ENCODE measurements at regions not wholly inside any gene's neighbourhood (a gene's known extent, or its start where the extent isn't known, plus 50 kb on each side); places are given as distances from the start of the nearest gene placed in this dataset.
"Not testable (repeated sequence)": the region's sequence is repeated elsewhere in the genome, so short reads cannot be mapped to it uniquely, and the experiment has no call there.

DNA sequence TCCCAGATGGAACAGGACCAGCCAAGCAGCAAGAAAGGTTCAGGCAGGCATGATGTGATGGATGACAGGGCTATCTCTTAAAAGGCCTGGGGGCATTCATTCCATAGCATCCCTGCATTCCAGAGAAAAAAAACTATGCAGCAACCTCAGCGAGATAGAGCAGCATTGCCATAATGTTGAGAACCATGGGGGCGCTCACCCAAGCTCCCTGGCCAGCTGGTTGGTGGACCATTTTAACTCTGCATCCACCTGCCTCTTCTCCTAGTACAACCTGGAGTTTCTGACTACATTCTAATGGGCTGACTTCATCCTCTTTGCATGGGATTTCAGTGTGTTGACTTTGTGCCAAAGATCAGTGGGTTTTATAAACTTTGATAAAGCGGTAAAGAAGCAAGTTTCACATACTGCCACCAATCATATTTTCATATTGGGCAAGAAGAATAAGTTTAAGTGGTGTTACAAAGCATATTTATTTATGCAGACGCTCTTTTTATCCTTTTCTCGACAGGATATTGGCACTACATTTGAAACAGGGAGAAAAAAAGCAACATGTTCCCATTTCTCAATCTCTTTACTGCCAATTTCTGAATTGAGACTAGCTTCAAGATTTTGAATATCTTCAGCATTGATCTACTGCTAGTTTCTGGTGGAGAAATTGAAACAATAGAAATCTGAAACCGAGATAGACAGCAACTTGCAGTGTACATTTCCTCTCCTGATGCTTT lies 378.3 kb upstream of the WWC1 start:
- DNase-seq (ENCODE audit: low read depth), result peak; percentile 68

DNA sequence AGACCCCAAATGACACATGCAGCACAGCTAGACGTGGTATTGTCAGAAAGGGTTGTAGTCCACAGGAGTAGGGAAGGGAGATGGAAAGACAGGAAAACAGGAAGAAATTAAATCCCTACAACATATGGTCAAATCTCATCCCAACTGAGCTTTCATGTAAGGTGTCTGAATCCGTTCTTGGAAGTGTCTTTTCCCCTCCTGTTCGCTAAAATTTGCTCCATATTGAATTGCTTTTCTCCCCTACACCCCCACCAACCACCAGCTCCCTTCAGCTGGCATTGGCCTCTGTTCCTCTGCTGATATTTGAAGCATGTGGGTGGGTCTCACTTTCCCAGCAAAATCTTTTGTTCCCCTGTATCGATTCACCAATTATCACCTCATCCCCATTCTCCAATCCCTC lies 376.2 kb upstream of the WWC1 start:
- DNase-seq (ENCODE audit: low read depth), result no peak

DNA sequence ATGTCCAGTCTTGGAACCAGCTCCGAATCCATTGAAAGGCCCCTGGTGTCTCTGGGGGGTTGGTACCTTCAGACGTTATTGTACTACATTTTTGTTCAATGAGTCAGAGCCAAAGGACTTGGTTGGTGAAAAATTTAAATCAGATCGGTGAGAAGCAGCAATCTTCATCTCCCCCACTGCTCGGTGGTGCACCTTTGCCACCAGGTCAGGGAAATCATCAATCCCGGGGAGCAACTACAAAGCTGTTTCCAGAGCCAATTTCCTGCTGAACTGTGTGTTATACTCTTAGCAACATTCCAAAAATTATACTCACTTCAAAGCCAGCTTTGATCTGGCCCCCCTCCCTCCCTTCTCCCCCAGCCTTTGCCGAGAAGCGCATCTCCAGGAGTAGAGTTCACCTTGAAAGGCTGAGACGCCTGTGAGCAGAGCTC lies 375.2 kb upstream of the WWC1 start:
- peak; percentile 59 for DNase-seq (ENCODE audit: low read depth)

DNA sequence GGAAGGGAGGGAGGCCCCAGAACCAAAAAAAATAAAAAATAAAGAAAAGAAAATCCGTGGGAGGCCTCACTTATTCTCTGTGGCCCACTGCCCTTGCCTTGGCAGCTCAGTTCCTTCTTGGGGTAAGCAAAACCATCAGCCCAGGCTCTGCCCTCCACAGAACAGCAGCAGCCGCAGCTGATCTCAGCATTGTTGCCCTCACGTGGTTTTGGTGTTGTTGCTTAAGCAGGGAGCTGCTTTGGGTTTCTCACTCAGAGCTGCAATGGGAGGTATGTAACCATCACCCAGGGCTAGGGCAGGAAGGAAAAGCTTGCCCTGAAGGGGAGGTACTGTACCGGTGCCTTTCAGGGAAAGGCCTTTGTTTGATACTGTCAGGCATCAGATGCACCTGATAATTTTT lies 374.7 kb upstream of the WWC1 start:
- peak; percentile 47 for DNase-seq (ENCODE audit: low read depth)

DNA sequence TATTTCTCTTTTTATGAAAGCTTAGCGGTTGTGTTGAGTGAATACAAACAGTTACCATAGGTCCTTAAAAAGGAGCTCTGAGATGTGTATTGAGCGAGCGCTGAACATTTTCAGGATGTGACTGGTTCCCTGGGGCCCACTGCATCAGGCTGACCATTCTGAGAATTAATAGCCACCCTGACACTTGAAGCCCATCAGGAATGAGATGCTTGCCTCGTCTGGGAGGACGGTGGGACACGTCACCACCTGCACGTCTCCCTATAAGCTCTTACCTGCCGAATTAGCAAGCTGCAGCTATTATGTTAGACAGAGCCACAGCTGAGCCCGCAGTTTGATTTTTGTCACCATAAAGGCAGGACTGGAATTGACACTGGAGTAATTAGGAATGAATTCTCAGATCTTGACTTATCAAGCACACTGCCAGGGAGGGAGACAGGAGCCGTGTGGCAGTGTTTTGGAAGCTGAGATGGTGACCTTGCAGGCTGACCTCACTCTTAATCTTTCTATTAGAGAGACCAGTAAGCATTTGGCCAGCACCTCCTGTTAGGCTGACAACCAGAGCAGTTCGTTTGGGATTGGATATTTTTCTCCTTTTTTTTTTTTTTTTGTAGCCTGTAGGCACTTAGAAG lies 373.1 kb upstream of the WWC1 start:
- no peak for DNase-seq (ENCODE audit: low read depth)

DNA sequence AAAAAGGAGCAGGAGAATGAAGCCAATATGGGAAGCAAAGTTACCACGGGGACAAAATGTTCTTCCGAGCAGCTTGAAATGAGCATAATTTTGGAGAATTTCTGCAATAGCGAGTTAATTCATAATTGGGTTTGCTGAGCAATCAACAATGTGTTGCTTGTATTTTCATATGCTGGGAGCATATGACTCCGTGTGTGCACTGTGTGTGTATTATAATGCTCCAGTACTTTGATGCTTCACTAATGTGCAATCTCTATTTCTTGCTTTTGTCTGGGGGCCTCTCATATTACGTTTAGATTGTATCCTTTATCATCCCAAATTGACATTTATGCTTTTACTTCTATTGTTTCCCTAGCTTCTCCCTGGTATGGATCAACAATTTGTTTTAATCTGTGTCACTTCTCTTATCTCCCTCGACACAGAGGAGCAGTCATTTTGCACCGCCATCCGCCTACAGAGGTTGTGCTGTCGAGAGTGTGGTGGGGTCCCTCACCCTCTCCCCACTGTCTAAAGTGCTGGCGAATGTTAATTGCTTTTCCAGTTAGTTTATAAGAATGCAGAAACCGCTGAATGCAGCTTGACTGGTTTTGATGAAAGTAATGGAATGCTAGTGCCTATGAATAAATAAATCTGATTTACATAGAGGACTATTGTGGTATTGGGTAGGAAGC lies 372.5 kb upstream of the WWC1 start:
- no peak for DNase-seq (ENCODE audit: low read depth)

DNA sequence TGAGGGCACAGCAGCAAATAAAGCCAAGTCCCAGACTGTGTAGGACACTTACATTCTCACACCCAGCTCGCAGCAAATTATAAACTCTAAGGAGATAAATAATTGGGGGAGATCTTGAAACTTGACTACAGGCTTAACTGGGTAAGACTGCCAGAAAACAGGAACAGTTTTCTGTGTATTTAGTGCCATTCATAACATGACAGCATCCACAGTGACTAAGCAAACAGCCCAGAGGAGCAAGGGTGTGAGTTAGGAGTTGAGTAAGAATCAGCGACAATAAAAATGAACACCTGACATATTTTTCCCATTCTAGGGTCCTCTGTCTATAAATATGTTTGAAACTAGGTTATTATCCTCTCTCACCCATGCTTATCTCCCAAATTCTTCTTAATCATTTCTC lies 370.9 kb upstream of the WWC1 start:
- no peak for DNase-seq (ENCODE audit: low read depth)

DNA sequence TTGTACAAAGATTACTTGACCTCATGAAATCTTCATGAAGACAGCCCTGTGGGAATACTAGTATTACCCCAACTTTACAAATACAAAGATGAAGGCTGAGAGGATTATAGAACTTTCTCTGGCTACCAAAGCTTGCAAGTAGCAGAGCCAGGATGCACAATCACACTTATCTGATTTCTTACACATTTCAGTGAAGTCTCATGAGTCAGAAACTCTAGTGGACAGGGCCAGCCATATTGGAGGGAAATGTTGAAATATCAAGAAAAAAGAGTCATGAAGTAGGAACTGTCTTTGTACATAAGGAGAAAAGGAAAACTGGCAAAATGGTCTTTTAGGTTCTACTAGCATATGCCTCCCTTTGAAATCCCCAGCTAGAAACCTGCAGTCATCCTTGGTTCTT lies 369.6 kb upstream of the WWC1 start:
- DNase-seq (ENCODE audit: low read depth), result no peak

DNA sequence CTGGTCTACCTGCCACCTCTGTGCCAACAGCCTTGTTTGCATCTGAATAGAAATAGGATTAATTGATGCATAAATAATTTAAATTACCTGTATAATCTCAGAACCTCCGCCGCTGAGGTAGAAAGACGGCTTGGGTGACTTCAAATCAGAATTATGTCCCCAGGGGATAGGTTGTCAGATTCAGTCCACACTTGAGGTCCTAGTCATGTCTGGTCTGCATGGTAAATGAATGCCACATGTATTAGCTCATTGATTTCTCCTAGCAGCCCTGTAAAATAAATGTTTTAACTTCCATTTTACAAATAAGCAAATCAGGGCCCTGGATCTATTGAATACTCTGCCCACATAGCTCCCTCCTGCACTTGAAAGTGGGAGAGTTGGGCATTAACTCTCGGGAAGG lies 368.0 kb upstream of the WWC1 start:
- DNase-seq (ENCODE audit: low read depth), result no peak

DNA sequence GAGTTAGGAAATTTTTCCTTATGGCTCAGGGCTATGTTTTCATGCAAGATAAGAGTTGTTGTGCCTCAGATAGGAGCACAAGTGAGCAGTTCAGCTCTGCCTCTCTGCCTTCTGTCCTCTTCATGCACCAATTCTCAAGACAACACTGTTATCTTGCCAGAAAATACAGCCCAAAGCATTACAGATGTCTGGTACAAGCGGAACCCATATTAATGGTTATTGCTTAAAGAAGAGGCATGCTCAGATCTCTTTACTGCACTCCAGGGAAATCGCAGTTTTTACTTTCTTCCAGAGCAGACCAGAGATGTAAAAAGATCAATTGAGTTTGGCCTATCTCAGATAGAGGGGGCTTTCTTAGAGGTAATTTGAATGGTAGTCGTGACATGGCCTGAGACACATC lies 361.6 kb upstream of the WWC1 start:
- no peak for DNase-seq (ENCODE audit: low read depth)

DNA sequence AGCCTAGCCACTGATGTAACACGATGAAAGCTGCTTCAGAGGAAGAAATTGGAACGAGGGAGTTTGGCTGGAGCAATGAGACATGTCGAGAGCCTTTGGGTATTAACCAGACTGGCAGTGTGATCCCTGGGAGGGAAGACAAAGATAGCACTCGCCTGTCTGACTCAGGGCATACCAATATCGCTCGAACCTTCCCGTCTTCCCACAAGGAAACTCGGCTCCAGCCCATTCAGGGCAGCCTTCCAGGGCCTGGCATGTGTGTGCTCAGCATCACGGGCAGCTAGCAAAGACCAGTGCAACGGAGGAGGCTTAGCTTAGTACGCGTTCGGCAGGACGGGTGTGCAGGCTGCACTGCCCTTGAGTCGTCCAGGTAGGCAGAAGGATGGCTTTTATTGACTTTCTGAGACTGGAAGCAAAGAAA lies 356.9 kb upstream of the WWC1 start:
- peak; percentile 93 for DNase-seq (ENCODE audit: low read depth)

DNA sequence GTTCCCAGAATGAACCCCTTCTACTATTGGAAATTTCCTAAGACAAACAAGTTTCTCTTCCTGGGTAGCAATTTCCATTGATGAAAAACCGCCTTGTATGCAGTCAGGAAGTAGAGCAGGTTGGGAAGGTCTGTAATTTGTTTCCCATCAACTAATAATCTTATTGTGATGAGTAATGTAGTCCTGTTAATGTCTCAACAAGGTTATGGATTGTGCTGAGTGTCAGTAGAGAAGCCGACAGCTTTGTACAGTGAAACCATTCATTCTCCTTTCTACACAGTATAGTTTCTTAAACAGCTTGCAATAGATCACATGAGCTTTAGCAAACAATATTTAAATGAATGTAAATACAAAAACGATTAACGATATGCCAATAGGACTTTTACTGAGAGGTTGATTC lies 355.4 kb upstream of the WWC1 start:
- DNase-seq (ENCODE audit: low read depth), result no peak

DNA sequence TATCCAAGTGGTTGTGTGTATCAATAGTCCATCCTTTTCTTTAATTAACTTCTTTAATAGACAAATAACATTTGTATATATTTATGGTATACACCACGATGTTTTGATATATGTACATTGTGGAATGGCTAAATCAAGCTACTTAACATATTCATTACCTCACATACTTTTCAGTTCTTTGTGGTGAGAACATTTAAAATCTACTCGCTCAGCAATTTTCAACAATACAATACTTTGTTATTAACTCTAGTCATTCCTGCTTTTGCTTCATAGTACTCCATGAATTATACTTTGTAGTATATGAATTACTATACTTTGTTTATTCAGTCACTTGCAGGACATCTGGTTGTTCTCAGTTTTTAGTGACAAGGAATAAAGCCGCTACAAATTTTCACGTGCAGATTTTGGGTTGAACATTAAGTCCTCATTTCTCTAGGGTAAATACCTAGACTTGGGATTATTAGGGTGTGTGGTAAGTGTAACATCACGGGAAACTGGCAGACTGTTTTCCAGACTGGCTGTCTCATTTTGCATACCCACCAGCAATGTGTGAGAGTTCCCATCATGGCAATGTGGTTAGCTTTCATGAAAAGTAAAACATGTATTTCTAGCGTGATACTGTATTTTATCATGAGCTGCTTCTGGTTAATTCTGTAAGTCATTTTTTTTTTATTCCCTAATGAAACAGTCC lies 354.4 kb upstream of the WWC1 start:
- DNase-seq (ENCODE audit: low read depth), result no peak

DNA sequence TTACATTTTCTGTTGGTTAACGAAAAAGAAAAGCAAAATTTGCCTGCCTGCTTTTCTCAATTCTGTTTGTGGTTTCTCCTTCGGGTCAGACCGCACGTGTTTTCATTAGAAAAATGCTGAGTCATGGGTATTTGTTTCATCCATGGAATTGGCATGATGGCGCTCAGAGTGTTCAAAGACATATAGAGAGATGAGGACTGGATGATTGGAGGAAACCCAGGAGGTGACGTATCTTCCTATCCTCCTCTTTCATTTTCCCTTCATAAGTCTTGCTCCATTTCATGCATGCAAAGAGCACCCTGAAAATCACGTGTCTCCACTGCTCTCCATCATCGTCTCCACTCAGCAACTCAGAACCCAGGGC lies 353.8 kb upstream of the WWC1 start:
- DNase-seq (ENCODE audit: low read depth), result peak; percentile 84

DNA sequence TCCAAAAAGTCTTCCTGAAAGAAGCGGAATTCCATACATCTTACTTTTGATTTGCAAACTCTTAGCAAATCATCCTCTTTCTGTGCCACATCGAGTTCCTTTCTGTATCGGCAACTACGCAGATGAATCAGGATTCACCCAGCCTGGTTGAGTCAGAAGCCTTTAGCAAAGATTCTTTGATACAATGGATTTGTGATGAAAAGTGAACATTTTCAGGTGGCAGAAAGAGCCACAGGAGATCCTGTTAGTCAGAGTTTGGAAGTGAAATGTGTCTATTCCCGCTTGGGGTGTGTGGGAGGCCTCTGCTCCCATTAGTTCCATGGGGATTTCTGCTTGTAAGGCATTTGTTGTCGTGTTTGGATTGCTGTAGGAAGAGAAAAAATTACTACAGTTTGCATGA lies 351.8 kb upstream of the WWC1 start:
- peak; percentile 80 for DNase-seq (ENCODE audit: low read depth)

DNA sequence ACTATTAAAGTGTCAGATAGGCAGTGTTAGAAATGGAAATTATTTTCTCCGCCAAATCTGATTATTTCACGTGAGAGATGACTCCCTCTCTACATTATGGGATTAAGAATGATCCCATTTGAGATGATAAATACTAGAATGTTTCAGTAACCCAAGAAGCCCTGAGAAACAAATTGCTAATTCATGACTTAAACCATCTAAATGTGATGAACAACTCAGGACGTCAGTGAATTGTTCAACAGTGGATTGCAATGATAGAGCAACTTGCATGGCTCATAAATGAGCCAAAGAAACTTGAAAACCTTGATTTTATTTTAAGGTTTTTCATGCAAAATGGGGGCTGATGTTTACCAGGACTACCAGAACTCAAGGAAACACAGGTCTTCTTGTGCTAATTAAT lies 350.5 kb upstream of the WWC1 start:
- no peak for DNase-seq (ENCODE audit: low read depth)

DNA sequence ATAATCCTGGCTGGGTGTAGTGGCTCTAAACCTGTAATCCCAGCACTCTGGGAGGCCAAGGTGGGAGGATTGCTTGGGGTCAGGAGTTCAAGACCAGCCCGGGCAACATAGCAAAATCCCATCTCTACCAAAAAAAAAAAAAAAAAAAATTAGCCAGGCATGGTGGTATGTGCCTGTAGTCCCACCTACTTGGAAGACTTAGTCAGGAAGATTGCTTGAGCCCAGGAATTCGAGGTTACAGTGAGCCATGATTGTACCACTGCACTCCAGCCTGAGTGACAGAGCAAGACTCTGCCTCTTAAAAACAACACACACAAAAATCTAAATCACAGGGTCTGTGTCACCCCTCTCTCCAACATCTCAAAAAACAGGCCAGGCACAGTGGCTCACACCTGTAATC lies 349.9 kb upstream of the WWC1 start:
- not testable (repeated sequence) for DNase-seq (ENCODE audit: low read depth)

DNA sequence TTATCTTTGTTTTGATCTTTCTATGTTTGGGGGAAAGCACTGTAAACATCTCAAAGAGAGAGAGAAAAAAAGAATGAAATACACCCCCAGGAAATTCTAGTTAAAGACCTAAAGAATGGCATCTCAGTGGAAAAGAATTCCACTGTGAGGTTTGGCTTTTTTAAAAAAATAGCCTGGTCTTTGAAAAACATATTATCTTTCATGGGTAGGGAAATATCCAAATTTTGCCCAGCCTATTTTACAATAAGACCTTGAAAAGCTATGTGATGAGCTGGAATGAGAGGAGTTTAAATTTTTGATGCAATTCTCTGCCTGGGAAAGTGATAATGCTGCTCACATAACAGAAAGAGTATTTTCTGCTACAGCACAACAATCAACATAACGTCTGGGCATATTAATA lies 348.1 kb upstream of the WWC1 start:
- no peak for DNase-seq (ENCODE audit: low read depth)

DNA sequence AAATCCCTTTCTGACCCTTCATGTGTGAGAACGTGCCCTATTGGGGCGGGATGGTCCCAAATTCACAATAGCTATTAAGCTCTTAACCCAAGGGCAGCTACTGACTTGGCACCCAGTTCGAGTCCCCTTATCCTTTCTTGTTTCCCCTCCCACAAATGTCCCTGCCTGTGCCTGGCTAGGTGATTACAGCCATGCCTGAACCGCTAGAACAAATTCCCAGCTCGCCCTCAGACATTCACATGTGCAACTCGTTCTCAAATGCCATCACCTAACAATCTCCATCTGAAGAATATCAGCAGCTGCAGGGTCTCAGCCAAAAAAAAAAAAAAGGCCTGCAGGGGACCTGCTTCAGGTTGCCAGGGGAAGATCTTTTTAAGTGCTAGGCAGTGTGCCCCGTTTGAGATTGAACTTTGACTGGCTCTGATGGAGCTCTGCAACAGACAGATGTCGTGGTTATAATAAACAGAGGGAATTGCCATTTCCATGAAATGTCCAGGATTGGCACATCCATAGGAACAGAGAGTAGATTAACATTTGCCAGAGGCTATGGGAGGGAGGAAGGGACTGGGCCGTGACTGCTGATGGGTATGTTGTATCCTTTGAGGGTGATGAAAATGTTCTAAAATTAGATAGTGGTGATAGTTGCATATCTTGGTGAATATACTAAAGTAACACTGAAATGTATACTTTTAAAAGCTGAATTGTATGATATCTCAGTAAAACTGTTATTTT lies 347.2 kb upstream of the WWC1 start:
- DNase-seq (ENCODE audit: low read depth), result peak; percentile 59

DNA sequence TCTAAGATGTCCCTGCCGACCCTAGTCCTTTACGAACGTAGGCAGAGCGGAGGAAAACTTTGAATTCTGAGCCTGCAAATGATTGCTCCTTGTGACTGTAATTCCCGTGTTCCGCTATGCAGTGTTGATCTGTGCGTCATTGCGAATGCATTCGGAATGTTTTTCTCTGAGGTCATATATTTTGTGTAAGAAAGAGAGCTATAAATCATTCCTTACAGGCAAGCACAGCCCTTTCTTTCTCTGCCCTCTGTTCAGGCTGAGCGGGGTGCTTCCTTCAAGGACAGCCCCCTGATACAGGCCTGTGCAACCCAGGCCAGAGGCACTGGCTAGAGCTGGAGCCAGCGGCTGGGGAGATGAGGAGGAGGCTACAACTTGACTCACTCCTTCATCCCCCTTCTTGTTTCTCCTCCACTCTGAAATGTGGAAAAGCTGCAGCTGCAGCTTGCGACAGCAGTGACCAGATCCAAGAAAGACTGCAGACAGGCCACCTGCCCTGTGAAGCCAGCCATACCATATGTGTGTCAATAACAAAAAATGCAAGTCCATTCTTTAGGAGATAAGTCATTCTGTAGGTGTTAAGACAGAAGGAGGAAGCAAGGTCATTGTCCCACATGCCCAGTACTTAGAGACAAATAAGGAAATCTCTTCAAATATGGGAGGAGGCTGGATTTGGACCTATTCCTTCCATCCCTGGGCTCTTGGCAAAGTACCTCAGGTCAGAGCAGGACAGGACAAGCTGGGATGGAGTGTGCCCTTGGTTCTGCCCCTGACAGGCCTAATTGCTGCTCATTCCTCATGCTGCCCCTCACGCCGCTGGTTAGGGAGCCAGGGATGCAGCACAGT lies 345.7 kb upstream of the WWC1 start:
- DNase-seq (ENCODE audit: low read depth), result peak; percentile 91

DNA sequence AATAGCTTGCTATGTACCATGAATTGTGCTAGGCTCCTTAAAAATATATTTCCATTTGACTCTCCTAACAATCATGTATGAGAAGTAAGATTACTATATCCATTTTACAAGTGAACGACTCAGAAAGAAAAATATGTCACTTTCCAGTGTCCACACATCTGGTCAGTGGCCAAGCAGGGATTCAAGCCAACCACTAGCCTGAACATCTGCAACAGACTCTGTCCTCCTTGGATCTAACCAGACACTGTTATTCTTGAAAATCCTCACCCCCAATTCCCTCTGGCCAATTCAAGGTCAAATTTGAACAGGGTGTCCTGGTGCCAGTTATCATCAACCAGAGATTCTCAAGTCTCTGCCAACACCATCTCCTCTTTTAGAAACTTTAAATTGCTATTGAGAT lies 344.1 kb upstream of the WWC1 start:
- peak; percentile 73 for DNase-seq (ENCODE audit: low read depth)

All from RPMI7951 (cell line).